ACHN (cell line): ENCODE measurements at regions not wholly inside any gene's neighbourhood (a gene's known extent, or its start where the extent isn't known, plus 50 kb on each side); places are given as distances from the start of the nearest gene placed in this dataset.
"Not testable (repeated sequence)": the region's sequence is repeated elsewhere in the genome, so short reads cannot be mapped to it uniquely, and the experiment has no call there.

ENCODE experiments used
- DNase-seq: peaks from one replicate; pipeline ENCODE4 v3.0.0-alpha.2; 2015
- in situ Hi-C: cut with HindIII; loops from 2 replicates; pipeline ENCODE4 v1.10.0; 2017; ENCODE audit warnings: low sequenced_read_pairs, low pct_ligation_motif_present, low pct_unique_long_range_greater_than_20kb

GRCh38 chr6:74504941-74505340 is 700.9 kb downstream of the COL12A1 start:
- in situ Hi-C loops = no loop called here
- no peak for DNase-seq

- DNase-seq = no peak
- in situ Hi-C loops = no loop called here
Measured at GRCh38 chr6:74492587-74492986, 713.3 kb downstream of the COL12A1 start.

GRCh38 chr6:74491844-74492374 is 713.9 kb downstream of the COL12A1 start:
- in situ Hi-C loops = no loop called here
- DNase-seq = no peak

- DNase-seq, in situ Hi-C loops: not testable (repeated sequence)
Measured at GRCh38 chr6:74488726-74489125, 717.1 kb downstream of the COL12A1 start.

- in situ Hi-C loops = no loop called here
- no peak for DNase-seq
Measured at GRCh38 chr6:74482180-74482579, 723.7 kb downstream of the COL12A1 start.

- DNase-seq = no peak
- in situ Hi-C loops = no loop called here
Measured at GRCh38 chr6:74480561-74480960, 725.3 kb downstream of the COL12A1 start.

GRCh38 chr6:74479960-74480359 is 725.9 kb downstream of the COL12A1 start:
- in situ Hi-C loops = no loop called here
- DNase-seq = no peak

- in situ Hi-C loops = no loop called here
- DNase-seq = no peak
Measured at GRCh38 chr6:74479420-74479819, 726.4 kb downstream of the COL12A1 start.

- in situ Hi-C loops, DNase-seq: not testable (repeated sequence)
Measured at GRCh38 chr6:74474046-74474445, 731.8 kb downstream of the COL12A1 start.

GRCh38 chr6:74468552-74468951 is 737.3 kb downstream of the COL12A1 start:
- in situ Hi-C loops, DNase-seq: not testable (repeated sequence)

- no peak for DNase-seq
- in situ Hi-C loops = no loop called here
Measured at GRCh38 chr6:74467533-74468215, 738.2 kb downstream of the COL12A1 start.

GRCh38 chr6:74466572-74466971 is 739.3 kb downstream of the COL12A1 start:
- no peak for DNase-seq

GRCh38 chr6:74459260-74459659 is 746.6 kb downstream of the COL12A1 start:
- in situ Hi-C loops = no loop called here
- DNase-seq = no peak

More at GRCh38 chr6:74466572-74466971, 739.3 kb downstream of the COL12A1 start:
- in situ Hi-C loops = no loop called here

- no peak for DNase-seq
- in situ Hi-C loops = no loop called here
Measured at GRCh38 chr6:74458536-74458935, 747.3 kb downstream of the COL12A1 start.

GRCh38 chr6:74455786-74456185 is 750.1 kb downstream of the COL12A1 start:
- in situ Hi-C loops = no loop called here
- DNase-seq = no peak

GRCh38 chr6:74451953-74452352 is 753.9 kb downstream of the COL12A1 start:
- in situ Hi-C loops = no loop called here
- DNase-seq = no peak

GRCh38 chr6:74448850-74449249 is 752.8 kb downstream of the CD109 start:
- in situ Hi-C loops = no loop called here
- DNase-seq = no peak

- in situ Hi-C loops = no loop called here
- DNase-seq = no peak
Measured at GRCh38 chr6:74447013-74447412, 751.0 kb downstream of the CD109 start.

GRCh38 chr6:74439123-74439811 is 743.3 kb downstream of the CD109 start:
- in situ Hi-C loops = no loop called here

GRCh38 chr6:74438395-74438794 is 742.4 kb downstream of the CD109 start:
- DNase-seq, in situ Hi-C loops: not testable (repeated sequence)

More at GRCh38 chr6:74439123-74439811, 743.3 kb downstream of the CD109 start:
- DNase-seq = no peak
